CD14-positive monocyte (primary cell): ENCODE measurements at regions not wholly inside any gene's neighbourhood (a gene's known extent, or its start where the extent isn't known, plus 50 kb on each side); places are given as distances from the start of the nearest gene placed in this dataset.

Source experiments
- DNase-seq, 3 donors: peaks; one replicate each; pipeline ENCODE4 v3.0.0-alpha.2; 2011 to 2022
- H2AFZ ChIP-seq: 2 replicates; pipeline ENCODE4 v1.6.0; 2012; ENCODE audit warnings: mild to moderate bottlenecking, low read depth, low read length, inconsistent platforms; ENCODE audit not compliant: insufficient read depth, poor library complexity, severe bottlenecking
- H3K27ac ChIP-seq, 2 donors: 1 replicate in 1 of 2; 2 replicates in 1 of 2; pipeline ENCODE4 v1.5.1; 2012 to 2013; ENCODE audit warnings: low read length in 2 of 2, control low read depth in 1 of 2, inconsistent platforms in 1 of 2, low read depth in 1 of 2, mild to moderate bottlenecking in 1 of 2
- H3K27me3 ChIP-seq, 2 donors: one replicate each; pipeline versions ENCODE4 v1.6.0 to v1.6.1; 2011 to 2013; ENCODE audit warnings: low read length in 2 of 2; ENCODE audit not compliant: control insufficient read depth in 2 of 2, insufficient read depth in 2 of 2
- H3K36me3 ChIP-seq, 2 donors: replicated peaks in 1 of 2; 1 replicate in 1 of 2; 2 replicates in 1 of 2; pipeline versions ENCODE4 v1.5.1 to v1.6.1; 2012 to 2013; ENCODE audit warnings: low read length in 2 of 2, control low read depth in 1 of 2, inconsistent platforms in 1 of 2, mild to moderate bottlenecking in 1 of 2; ENCODE audit not compliant: insufficient read depth in 2 of 2, control insufficient read depth in 1 of 2
- H3K4me1 ChIP-seq, 2 donors: 1 replicate in 1 of 2; 2 replicates in 1 of 2; pipeline versions ENCODE4 v1.5.1 to v1.6.1; 2012 to 2013; ENCODE audit warnings: low read length in 2 of 2, control low read depth in 1 of 2, inconsistent platforms in 1 of 2, mild to moderate bottlenecking in 1 of 2, moderate library complexity in 1 of 2; ENCODE audit not compliant: insufficient read depth in 2 of 2, control insufficient read depth in 1 of 2
- H3K4me2 ChIP-seq: replicated peaks from 2 replicates; pipeline ENCODE3; 2012; ENCODE audit warnings: low read length, moderate library complexity, mild to moderate bottlenecking; ENCODE audit not compliant: poor library complexity, severe bottlenecking; ENCODE audit errors: extremely low read depth
- H3K4me3 ChIP-seq, 3 experiments: fragments of 200-600 bp in 1 of 3; sonication (generic) in 1 of 3; replicated peaks in 1 of 3; 1 replicate in 2 of 3; 2 replicates in 1 of 3; pipeline ENCODE4 v1.5.1; 2011 to 2013; ENCODE audit warnings: low read length in 3 of 3, mild to moderate bottlenecking in 3 of 3, control low read depth in 2 of 3, low read depth in 2 of 3, inconsistent platforms in 1 of 3, moderate library complexity in 1 of 3
- H3K79me2 ChIP-seq: 2 replicates; pipeline ENCODE4 v1.6.0; 2012; ENCODE audit warnings: mild to moderate bottlenecking, control low read depth, inconsistent platforms, low read length, moderate library complexity; ENCODE audit not compliant: insufficient read depth
- H3K9ac ChIP-seq: 2 replicates; pipeline ENCODE4 v1.6.0; 2017; ENCODE audit warnings: low read length, mild to moderate bottlenecking; ENCODE audit not compliant: insufficient read depth, poor library complexity, severe bottlenecking
- H3K9me3 ChIP-seq, 2 donors: replicated peaks in 1 of 2; 1 replicate in 1 of 2; 2 replicates in 1 of 2; pipeline versions ENCODE4 v1.5.1 to v1.6.1; 2012 to 2013; ENCODE audit warnings: low read length in 2 of 2, control low read depth in 1 of 2; ENCODE audit not compliant: control insufficient read depth in 1 of 2, insufficient read depth in 1 of 2
- H4K20me1 ChIP-seq: 2 replicates; pipeline ENCODE4 v1.6.0; 2012; ENCODE audit warnings: mild to moderate bottlenecking, low read length, control low read depth, moderate library complexity; ENCODE audit not compliant: insufficient read depth
- H3K27ac Mint-ChIP-seq, 7 donors: one replicate each; pipeline ENCODE4 v1.8.0; 2020; ENCODE audit warnings: mild to moderate bottlenecking in 7 of 7, mixed read lengths in 7 of 7, moderate library complexity in 6 of 7, inconsistent platforms in 2 of 7
- H3K27me3 Mint-ChIP-seq, 3 donors: one replicate each; pipeline ENCODE4 v1.8.0; 2021 to 2022; ENCODE audit warnings: low read depth in 3 of 3, mild to moderate bottlenecking in 3 of 3, mixed read lengths in 3 of 3, moderate library complexity in 3 of 3, inconsistent platforms in 1 of 3
- H3K36me3 Mint-ChIP-seq, 2 donors: one replicate each; pipeline ENCODE4 v1.8.0; 2020; ENCODE audit warnings: mixed read lengths in 2 of 2, inconsistent platforms in 1 of 2, mild to moderate bottlenecking in 1 of 2
- H3K4me1 Mint-ChIP-seq: one replicate; pipeline ENCODE4 v1.8.0; 2020; ENCODE audit warnings: mild to moderate bottlenecking, mixed read lengths
- H3K4me3 Mint-ChIP-seq, 2 donors: one replicate each; pipeline ENCODE4 v1.8.0; 2020; ENCODE audit warnings: mild to moderate bottlenecking in 2 of 2, mixed read lengths in 2 of 2, moderate library complexity in 1 of 2
- H3K9me3 Mint-ChIP-seq, 7 donors: one replicate each; pipeline ENCODE4 v1.8.0; 2020 to 2022; ENCODE audit warnings: mixed read lengths in 7 of 7, mild to moderate bottlenecking in 6 of 7, moderate library complexity in 6 of 7, inconsistent platforms in 2 of 7
- CTCF ChIP-seq: fragments of 200-600 bp; IDR thresholded peaks from one replicate; pipeline ENCODE4 v1.8.0; 2022; ENCODE audit warnings: antibody characterized with exemption, mild to moderate bottlenecking
- WGBS: methylation state at CpG from one replicate; pipeline ENCODE4 v1.1.5; 2013; ENCODE audit warnings: missing lambda C conversion rate; ENCODE audit not compliant: insufficient coverage; 5-methylcytosine and 5-hydroxymethylcytosine counted together
- intact Hi-C, 2 donors: fragments of 100-400 bp; cut with micrococcal nuclease; formaldehyde crosslinking; loops; one replicate each; pipeline versions ENCODE4 v1.15.0 to v1.15.1; 2023

GRCh38 chr4:54418468-54418867, 189.4 kb downstream of the PDGFRA start:
- no peak for TF ChIP-seq CTCF
- Histone ChIP-seq H3K4me2 (no peak overlapping the region), H3K27ac (no peak overlapping the region), H3K27me3 (no peaks in the 10 kb centered on the region), H3K4me3 (no peak overlapping the region), H4K20me1 (no peaks in the 10 kb centered on the region), H3K79me2 (no peaks in the 10 kb centered on the region), H2AFZ (no peak overlapping the region), H3K9ac (no peak overlapping the region), H3K4me1 (no peaks in the 10 kb centered on the region), H3K9me3 (peaks cover 0 to 11% of the 10 kb centered on the region in 2 donors), H3K36me3 (no peaks in the 10 kb centered on the region)
- H3K27me3 Mint-ChIP-seq = no peaks in the 10 kb centered on the region
- no peak for DNase-seq
- intact Hi-C loops = no loop called here
- peaks cover 8 to 27% (median 14%) of the 10 kb centered on the region in 7 donors for H3K9me3 Mint-ChIP-seq
- WGBS = no CpG with 5 or more reads among the region's 5 CpGs
- H3K27ac Mint-ChIP-seq = no peak overlapping the region
- H3K4me3 Mint-ChIP-seq = no peak overlapping the region
- H3K4me1 Mint-ChIP-seq = no peaks in the 10 kb centered on the region
- no peaks in the 10 kb centered on the region for H3K36me3 Mint-ChIP-seq

- no peaks in the 10 kb centered on the region for H3K4me1 Mint-ChIP-seq
- no peak for DNase-seq
- H3K36me3 Mint-ChIP-seq = no peaks in the 10 kb centered on the region
- H3K79me2 ChIP-seq = no peaks in the 10 kb centered on the region
- no peak overlapping the region for H3K4me3 Mint-ChIP-seq
- no peak overlapping the region for H3K9ac ChIP-seq
- H3K27ac Mint-ChIP-seq = no peak overlapping the region
- no peak overlapping the region for H3K4me2 ChIP-seq
- intact Hi-C loops = no loop called here
- H3K4me3 ChIP-seq = no peak overlapping the region
- no CpG with 5 or more reads among the region's 1 CpG for WGBS
- H3K27me3 Mint-ChIP-seq = no peaks in the 10 kb centered on the region
- H2AFZ ChIP-seq = no peak overlapping the region
- no peak for TF ChIP-seq CTCF
- H3K9me3 Mint-ChIP-seq = peaks cover 2 to 7% (median 4%) of the 10 kb centered on the region in 7 donors
- no peaks in the 10 kb centered on the region for H3K27me3 ChIP-seq
- no peaks in the 10 kb centered on the region for H4K20me1 ChIP-seq
- H3K4me1 ChIP-seq = no peaks in the 10 kb centered on the region
- no peaks in the 10 kb centered on the region for H3K36me3 ChIP-seq
- no peak overlapping the region for H3K27ac ChIP-seq
- H3K9me3 ChIP-seq = no peaks in the 10 kb centered on the region
Measured at GRCh38 chr4:54423066-54423465, 194.0 kb downstream of the PDGFRA start.
